Suprapubic skin (tissue), 3 donors: ENCODE measurements at regions not wholly inside any gene's neighbourhood (a gene's known extent, or its start where the extent isn't known, plus 50 kb on each side); places are given as distances from the start of the nearest gene placed in this dataset.

Experiments used
- CTCF ChIP-seq, 2 donors: fragments of 200-600 bp in 1 of 2; fragments of 450-650 bp in 1 of 2; sonication (generic) in 1 of 2; IDR thresholded peaks; one replicate each; pipeline ENCODE4 v1.5.1; 2016 to 2019; ENCODE audit warnings: antibody characterized with exemption in 2 of 2, mild to moderate bottlenecking in 1 of 2, moderate library complexity in 1 of 2
- POLR2A ChIP-seq, 2 donors: fragments of 450-650 bp; IDR thresholded peaks; one replicate each; pipeline ENCODE4 v1.6.1; 2017; ENCODE audit warnings: antibody characterized with exemption in 2 of 2, mild to moderate bottlenecking in 2 of 2, moderate library complexity in 2 of 2

GRCh38 chr16:27691721-27692120, 141.8 kb downstream of the KATNIP start:
- TF ChIP-seq CTCF (IDR thresholded peaks at IDR 0.05) (no peak), POLR2A (IDR thresholded peaks at IDR 0.05) (no peak)
